Lung (tissue), 11 donors: ENCODE measurements at regions not wholly inside any gene's neighbourhood (a gene's known extent, or its start where the extent isn't known, plus 50 kb on each side); places are given as distances from the start of the nearest gene placed in this dataset.

Source experiments
- ATAC-seq: fragments of 200-7000 bp; cut with Tn5 transposase; one replicate; pipeline ENCODE4 v1.9.1; 2020; ENCODE audit warnings: moderate number of reproducible peaks; ENCODE audit not compliant: insufficient read depth, low FRiP score
- DNase-seq, 3 donors: peaks; one replicate each; pipeline ENCODE4 v3.0.0-alpha.2; 2013 to 2017
- H3K27ac ChIP-seq, 2 donors: one replicate each; pipeline ENCODE4 v1.5.1; 2013; ENCODE audit warnings: mild to moderate bottlenecking in 2 of 2, moderate library complexity in 2 of 2, control low read depth in 1 of 2, inconsistent platforms in 1 of 2, low read depth in 1 of 2, low read length in 1 of 2
- H3K27me3 ChIP-seq, 3 donors: one replicate each; pipeline ENCODE4 v1.5.1; 2013; ENCODE audit warnings: low read length in 2 of 3; ENCODE audit not compliant: control insufficient read depth in 3 of 3, insufficient read depth in 3 of 3
- H3K36me3 ChIP-seq, 4 donors: one replicate each; pipeline ENCODE4 v1.5.1; 2013; ENCODE audit warnings: low read length in 4 of 4, mild to moderate bottlenecking in 1 of 4, moderate library complexity in 1 of 4; ENCODE audit not compliant: control insufficient read depth in 4 of 4, insufficient read depth in 4 of 4
- H3K4me1 ChIP-seq, 5 donors: one replicate each; pipeline ENCODE4 v1.5.1; 2013; ENCODE audit warnings: low read length in 5 of 5, mild to moderate bottlenecking in 2 of 5, moderate library complexity in 1 of 5; ENCODE audit not compliant: control insufficient read depth in 5 of 5, insufficient read depth in 5 of 5
- H3K4me3 ChIP-seq: one replicate; pipeline ENCODE4 v1.5.1; 2013; ENCODE audit warnings: mild to moderate bottlenecking, control low read depth, moderate library complexity
- H3K9ac ChIP-seq, 2 donors: one replicate each; pipeline ENCODE4 v1.5.1; 2013; ENCODE audit warnings: low read length in 2 of 2, control low read depth in 1 of 2; ENCODE audit not compliant: insufficient read depth in 1 of 2
- H3K9me3 ChIP-seq, 4 donors: one replicate each; pipeline ENCODE4 v1.5.1; 2013; ENCODE audit warnings: low read length in 3 of 4, mild to moderate bottlenecking in 1 of 4, moderate library complexity in 1 of 4; ENCODE audit not compliant: control insufficient read depth in 4 of 4, insufficient read depth in 3 of 4
- WGBS, 2 donors: extraction: QIAGEN DNeasy Blood & Tissue Kit; methylation state at CpG; one replicate each; pipeline ENCODE4 v1.1.7; 2013; 5-methylcytosine and 5-hydroxymethylcytosine counted together
- TF ChIP-seq, protein P1 (sequence below): IDR thresholded peaks from 2 replicates; pipeline ENCODE4 v1.5.1; 2012; ENCODE audit warnings: mild to moderate bottlenecking; ENCODE audit errors: control extremely low read depth, extremely low read depth
- donor health status: control.
- donor health status: control.
- donor health status: Bipolar disorder and iron deficiency.
- donor health status: healthy.
- donor health status: DM: yes; HTN: yes; CAD: no.

DNA sequence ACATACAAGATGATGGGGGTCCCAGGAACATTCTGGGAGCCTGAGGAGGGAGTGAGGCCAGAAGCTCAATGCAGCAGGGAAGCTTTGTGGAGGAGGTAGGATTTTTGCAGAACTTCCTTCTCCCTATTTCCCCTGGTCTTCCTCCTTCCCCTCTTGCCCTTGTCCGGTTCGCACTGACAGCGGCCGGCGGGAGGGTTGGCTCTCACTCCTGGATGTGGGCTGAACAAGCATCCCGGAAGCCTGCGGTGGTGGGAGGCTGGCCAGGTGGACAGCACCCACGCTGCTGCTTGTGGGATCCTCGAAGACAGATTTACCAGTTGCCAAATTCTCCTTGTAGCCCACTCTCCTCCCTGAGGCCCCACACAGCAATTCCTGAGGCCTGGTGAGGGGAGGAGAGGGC is 112.2 kb downstream of the KCNA5 start:
- Histone ChIP-seq H3K27ac (no peak overlapping the region), H3K27me3 (peaks cover 0 to 8% (median 6%) of the 10 kb centered on the region in 3 donors), H3K4me1 (no peaks in the 10 kb centered on the region), H3K36me3 (no peaks in the 10 kb centered on the region), H3K9ac (no peak overlapping the region), H3K4me3 (no peak overlapping the region), H3K9me3 (peaks cover 0 to 5% (median 0%) of the 10 kb centered on the region in 4 donors)
- TF ChIP-seq, protein P1, sequence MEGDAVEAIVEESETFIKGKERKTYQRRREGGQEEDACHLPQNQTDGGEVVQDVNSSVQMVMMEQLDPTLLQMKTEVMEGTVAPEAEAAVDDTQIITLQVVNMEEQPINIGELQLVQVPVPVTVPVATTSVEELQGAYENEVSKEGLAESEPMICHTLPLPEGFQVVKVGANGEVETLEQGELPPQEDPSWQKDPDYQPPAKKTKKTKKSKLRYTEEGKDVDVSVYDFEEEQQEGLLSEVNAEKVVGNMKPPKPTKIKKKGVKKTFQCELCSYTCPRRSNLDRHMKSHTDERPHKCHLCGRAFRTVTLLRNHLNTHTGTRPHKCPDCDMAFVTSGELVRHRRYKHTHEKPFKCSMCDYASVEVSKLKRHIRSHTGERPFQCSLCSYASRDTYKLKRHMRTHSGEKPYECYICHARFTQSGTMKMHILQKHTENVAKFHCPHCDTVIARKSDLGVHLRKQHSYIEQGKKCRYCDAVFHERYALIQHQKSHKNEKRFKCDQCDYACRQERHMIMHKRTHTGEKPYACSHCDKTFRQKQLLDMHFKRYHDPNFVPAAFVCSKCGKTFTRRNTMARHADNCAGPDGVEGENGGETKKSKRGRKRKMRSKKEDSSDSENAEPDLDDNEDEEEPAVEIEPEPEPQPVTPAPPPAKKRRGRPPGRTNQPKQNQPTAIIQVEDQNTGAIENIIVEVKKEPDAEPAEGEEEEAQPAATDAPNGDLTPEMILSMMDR: no peak
- WGBS, 2 donors: 75 to 81% methylated on average over 8 to 9 of the region's 9 CpGs
- no peak for ATAC-seq
- no peak for DNase-seq

DNA sequence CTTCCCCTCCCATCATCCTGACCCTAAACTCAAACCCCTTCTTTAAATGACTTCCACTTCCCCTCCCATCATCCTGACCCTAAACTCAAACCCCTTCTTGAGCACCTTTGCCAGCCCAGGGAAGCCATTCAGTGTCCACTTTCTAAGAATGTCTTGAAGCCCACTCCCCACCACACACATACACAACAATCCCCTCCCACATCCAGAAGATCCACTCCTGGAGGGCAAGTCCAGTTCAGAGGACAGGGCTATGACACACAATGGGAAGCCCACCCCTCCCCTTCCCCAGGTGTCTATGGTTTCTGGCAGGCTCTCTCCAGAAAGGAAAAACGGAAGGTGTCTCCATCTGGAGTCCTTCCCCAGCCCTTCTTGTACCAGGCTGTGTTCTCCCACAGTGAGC is 117.1 kb downstream of the KCNA5 start:
- H3K9ac ChIP-seq: no peak overlapping the region
- DNase-seq (no peak), ATAC-seq (no peak)
- no peaks in the 10 kb centered on the region for H3K36me3 ChIP-seq
- H3K9me3 ChIP-seq: peaks cover 0 to 5% (median 0%) of the 10 kb centered on the region in 4 donors
- H3K27ac ChIP-seq: no peak overlapping the region
- peaks cover 0 to 5% (median 5%) of the 10 kb centered on the region in 3 donors for H3K27me3 ChIP-seq
- 69 to 85% methylated on average over 1 of the region's 1 CpG for WGBS, 2 donors
- H3K4me1 ChIP-seq: no peaks in the 10 kb centered on the region
- H3K4me3 ChIP-seq: no peak overlapping the region
- TF ChIP-seq, protein P1: no peak

DNA sequence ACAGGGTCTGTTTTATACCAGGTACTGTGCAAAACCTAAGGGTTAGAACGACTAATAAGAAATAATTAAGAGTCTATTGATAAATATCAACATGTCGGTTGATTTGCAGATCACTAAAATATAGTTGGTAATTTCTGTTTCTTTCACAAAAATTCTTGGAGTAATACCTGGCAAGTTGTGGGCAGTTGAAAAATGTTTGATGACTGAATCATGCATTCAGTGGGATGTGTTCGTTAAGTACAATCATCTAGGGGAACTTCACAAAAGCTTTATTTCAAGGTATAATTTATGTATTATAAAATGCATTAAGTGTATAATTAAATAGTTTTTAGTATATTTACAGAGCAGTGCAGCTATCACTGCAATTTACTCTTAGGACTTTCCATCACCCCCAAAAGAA is 120.0 kb downstream of the KCNA5 start:
- Histone ChIP-seq H3K36me3 (no peaks in the 10 kb centered on the region), H3K9ac (no peak overlapping the region), H3K27ac (no peak overlapping the region), H3K4me1 (no peaks in the 10 kb centered on the region), H3K4me3 (no peak overlapping the region), H3K27me3 (peaks cover 0 to 7% (median 5%) of the 10 kb centered on the region in 3 donors), H3K9me3 (peaks cover 0 to 1% (median 0%) of the 10 kb centered on the region in 4 donors)
- ATAC-seq (no peak), DNase-seq (no peak)
- TF ChIP-seq, protein P1: no peak
- 90 to 93% methylated on average over 3 of the region's 3 CpGs for WGBS, 2 donors
